Fibroblast of lung (primary cell): ENCODE measurements at regions not wholly inside any gene's neighbourhood (a gene's known extent, or its start where the extent isn't known, plus 50 kb on each side); places are given as distances from the start of the nearest gene placed in this dataset.
A peak's percentile ranks its signal among the peaks of the same experiment; 100 is the strongest.

ENCODE experiments used
- DNase-seq, 2 donors: peaks; one replicate each; pipeline versions ENCODE4 v3.0.0 to v3.0.0-alpha.2; 2010; ENCODE audit warnings: low read depth in 2 of 2
- H2AFZ ChIP-seq: 2 replicates; pipeline ENCODE4 v1.5.1; 2012; ENCODE audit warnings: low read length, control low read depth, inconsistent platforms
- H3K27ac ChIP-seq: 2 replicates; pipeline ENCODE4 v1.5.1; 2011; ENCODE audit warnings: low read length, control low read depth; ENCODE audit not compliant: insufficient read depth
- H3K27me3 ChIP-seq: 2 replicates; pipeline ENCODE4 v1.5.1; 2011; ENCODE audit warnings: mild to moderate bottlenecking, low read length; ENCODE audit not compliant: control insufficient read depth, insufficient read depth
- H3K36me3 ChIP-seq: 2 replicates; pipeline ENCODE4 v1.5.1; 2011; ENCODE audit warnings: low read length; ENCODE audit not compliant: control insufficient read depth, insufficient read depth
- H3K4me1 ChIP-seq: 2 replicates; pipeline ENCODE4 v1.5.1; 2011; ENCODE audit warnings: low read length; ENCODE audit not compliant: control insufficient read depth, insufficient read depth; ENCODE audit errors: extremely low read depth
- H3K4me2 ChIP-seq: 2 replicates; pipeline ENCODE4 v1.5.1; 2011; ENCODE audit warnings: low read length, control low read depth; ENCODE audit not compliant: insufficient read depth; ENCODE audit errors: extremely low read depth
- H3K4me3 ChIP-seq, 4 experiments: fragments of 200-600 bp in 1 of 4; sonication (generic) in 1 of 4; replicated peaks in 1 of 4; 2 replicates each; pipeline ENCODE4 v1.5.1; 2011 to 2016; ENCODE audit warnings: low read length in 4 of 4, low read depth in 3 of 4, mild to moderate bottlenecking in 3 of 4, control low read depth in 2 of 4, inconsistent platforms in 1 of 4, mixed read lengths in 1 of 4; ENCODE audit not compliant: insufficient read depth in 1 of 4; ENCODE audit errors: control extremely low read depth in 1 of 4
- H3K79me2 ChIP-seq: 2 replicates; pipeline ENCODE4 v1.5.1; 2012; ENCODE audit warnings: mild to moderate bottlenecking, low read length, inconsistent platforms; ENCODE audit not compliant: control insufficient read depth, insufficient read depth
- H3K9ac ChIP-seq: 2 replicates; pipeline ENCODE4 v1.5.1; 2011; ENCODE audit warnings: mild to moderate bottlenecking, low read length, control low read depth; ENCODE audit not compliant: insufficient read depth
- H3K9me3 ChIP-seq: 2 replicates; pipeline ENCODE4 v1.5.1; 2012; ENCODE audit warnings: low read depth, low read length; ENCODE audit not compliant: control insufficient read depth, insufficient read depth
- H4K20me1 ChIP-seq: 2 replicates; pipeline ENCODE4 v1.5.1; 2011; ENCODE audit warnings: low read length; ENCODE audit not compliant: control insufficient read depth, insufficient read depth; ENCODE audit errors: extremely low read depth
- EZH2 ChIP-seq: IDR thresholded peaks from 2 replicates; pipeline ENCODE4 v1.5.1; 2012; ENCODE audit warnings: low read length, control low read depth, mild to moderate bottlenecking; ENCODE audit errors: missing control alignments
- TF ChIP-seq, protein P1 (sequence below), 2 donors: IDR thresholded peaks in 1 of 2; conservative IDR thresholded peaks in 1 of 2; 1 replicate in 1 of 2; 2 replicates in 1 of 2; pipeline ENCODE4 v1.5.1; 2011 to 2012; ENCODE audit warnings: low read length in 2 of 2, control low read depth in 1 of 2, inconsistent platforms in 1 of 2, low read depth in 1 of 2, mild to moderate bottlenecking in 1 of 2

DNA sequence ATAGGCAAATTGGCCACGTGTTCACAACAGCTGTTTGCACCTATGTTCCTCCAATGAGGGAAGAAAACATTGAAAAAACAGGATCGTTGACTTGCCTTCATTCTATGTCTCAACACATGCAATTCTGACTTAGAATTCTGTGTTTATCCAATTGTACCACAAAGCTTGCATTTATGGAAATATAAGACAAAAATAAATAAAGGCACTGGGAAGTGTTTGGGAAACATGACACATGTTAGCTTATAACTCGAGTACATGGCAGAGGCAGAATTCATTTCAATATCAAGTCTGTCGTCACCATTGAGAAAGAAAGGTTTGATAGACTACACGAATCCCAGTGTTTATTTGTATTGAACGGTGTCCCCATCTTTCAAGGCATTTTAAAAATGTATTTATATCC is 291.2 kb downstream of the AHR start:
- Histone ChIP-seq H3K4me2 (no peak overlapping the region), H3K27me3 (no peaks in the 10 kb centered on the region), H3K79me2 (no peaks in the 10 kb centered on the region), H4K20me1 (no peaks in the 10 kb centered on the region), H3K9ac (no peak overlapping the region), H3K9me3 (no peaks in the 10 kb centered on the region), H3K27ac (no peak overlapping the region), H3K4me1 (no peaks in the 10 kb centered on the region), H3K4me3 (no peak overlapping the region), H2AFZ (no peak overlapping the region), H3K36me3 (no peaks in the 10 kb centered on the region)
- TF ChIP-seq, protein P1, sequence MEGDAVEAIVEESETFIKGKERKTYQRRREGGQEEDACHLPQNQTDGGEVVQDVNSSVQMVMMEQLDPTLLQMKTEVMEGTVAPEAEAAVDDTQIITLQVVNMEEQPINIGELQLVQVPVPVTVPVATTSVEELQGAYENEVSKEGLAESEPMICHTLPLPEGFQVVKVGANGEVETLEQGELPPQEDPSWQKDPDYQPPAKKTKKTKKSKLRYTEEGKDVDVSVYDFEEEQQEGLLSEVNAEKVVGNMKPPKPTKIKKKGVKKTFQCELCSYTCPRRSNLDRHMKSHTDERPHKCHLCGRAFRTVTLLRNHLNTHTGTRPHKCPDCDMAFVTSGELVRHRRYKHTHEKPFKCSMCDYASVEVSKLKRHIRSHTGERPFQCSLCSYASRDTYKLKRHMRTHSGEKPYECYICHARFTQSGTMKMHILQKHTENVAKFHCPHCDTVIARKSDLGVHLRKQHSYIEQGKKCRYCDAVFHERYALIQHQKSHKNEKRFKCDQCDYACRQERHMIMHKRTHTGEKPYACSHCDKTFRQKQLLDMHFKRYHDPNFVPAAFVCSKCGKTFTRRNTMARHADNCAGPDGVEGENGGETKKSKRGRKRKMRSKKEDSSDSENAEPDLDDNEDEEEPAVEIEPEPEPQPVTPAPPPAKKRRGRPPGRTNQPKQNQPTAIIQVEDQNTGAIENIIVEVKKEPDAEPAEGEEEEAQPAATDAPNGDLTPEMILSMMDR (conservative IDR thresholded peaks at IDR 0.05 in 1 of 2, IDR thresholded peaks at IDR 0.05 in 1 of 2; ENCODE audit: low read depth in 1 of 2, low read length in 2 of 2), result no peak
- TF ChIP-seq EZH2, result no peak
- peak in 1 of 2 donors; percentile 86 for DNase-seq

DNA sequence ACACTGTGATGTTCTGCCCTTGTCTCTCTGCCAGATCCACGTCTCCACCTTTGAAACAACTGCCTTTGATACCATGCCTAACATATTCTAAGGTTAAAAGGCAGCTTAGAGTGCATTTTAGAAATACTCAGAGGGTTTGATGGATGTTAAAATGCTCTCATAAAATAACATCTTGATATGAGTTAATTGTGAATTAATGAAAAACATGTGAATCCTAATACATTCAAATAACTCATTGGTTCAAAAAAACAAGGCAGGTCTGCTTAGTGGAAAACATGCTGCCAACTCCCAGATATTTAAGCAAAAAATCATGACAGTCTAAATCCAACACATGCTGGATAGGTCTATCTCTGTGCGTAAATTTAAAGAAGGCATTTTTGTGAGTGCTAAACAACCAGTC is 291.8 kb downstream of the AHR start:
- Histone ChIP-seq H3K4me3 (no peak overlapping the region), H2AFZ (no peak overlapping the region), H3K36me3 (no peaks in the 10 kb centered on the region), H3K27me3 (no peaks in the 10 kb centered on the region), H4K20me1 (no peaks in the 10 kb centered on the region), H3K9ac (no peak overlapping the region), H3K4me1 (no peaks in the 10 kb centered on the region), H3K4me2 (no peak overlapping the region), H3K27ac (no peak overlapping the region), H3K79me2 (no peaks in the 10 kb centered on the region), H3K9me3 (no peaks in the 10 kb centered on the region)
- DNase-seq, result no peak
- TF ChIP-seq EZH2, result no peak
- TF ChIP-seq, protein P1 (conservative IDR thresholded peaks at IDR 0.05 in 1 of 2, IDR thresholded peaks at IDR 0.05 in 1 of 2; ENCODE audit: low read depth in 1 of 2, low read length in 2 of 2), result no peak

DNA sequence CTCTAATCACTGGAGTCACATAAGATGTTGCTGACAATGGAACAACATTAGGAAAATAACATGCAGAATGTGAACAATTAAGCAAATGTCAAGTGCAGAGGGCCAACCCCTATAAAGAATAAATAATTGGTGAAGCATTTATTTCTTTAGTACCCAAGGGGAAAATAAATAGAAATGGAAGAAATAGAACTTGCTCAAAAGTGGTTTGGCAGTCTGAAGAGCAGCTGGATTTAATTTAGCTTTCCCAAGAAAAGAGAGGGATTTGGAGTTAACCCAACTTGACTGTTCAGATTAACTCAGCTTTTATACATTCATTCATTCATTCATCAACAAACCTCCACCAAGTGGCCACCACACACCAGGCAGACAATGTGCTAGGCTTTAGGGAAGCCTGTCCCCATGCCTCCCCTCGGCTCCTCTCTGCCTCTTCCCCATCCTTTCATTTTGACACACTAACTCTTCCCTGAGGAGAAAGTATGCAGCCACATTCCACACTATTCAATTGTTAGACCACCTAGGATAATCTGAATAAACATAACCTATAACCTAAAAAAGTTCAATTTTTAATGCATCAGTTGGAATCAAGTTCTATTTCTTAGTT is 295.5 kb downstream of the AHR start:
- Histone ChIP-seq H3K9ac (no peak overlapping the region), H3K36me3 (no peaks in the 10 kb centered on the region), H4K20me1 (no peaks in the 10 kb centered on the region), H3K4me3 (no peak overlapping the region), H3K27me3 (no peaks in the 10 kb centered on the region), H3K27ac (no peak overlapping the region), H3K79me2 (no peaks in the 10 kb centered on the region), H3K4me1 (no peaks in the 10 kb centered on the region), H3K9me3 (no peaks in the 10 kb centered on the region), H2AFZ (no peak overlapping the region), H3K4me2 (no peak overlapping the region)
- TF ChIP-seq, protein P1 (conservative IDR thresholded peaks at IDR 0.05 in 1 of 2, IDR thresholded peaks at IDR 0.05 in 1 of 2; ENCODE audit: low read depth in 1 of 2, low read length in 2 of 2), result no peak
- no peak for TF ChIP-seq EZH2
- peak in 1 of 2 donors; percentile 60 for DNase-seq
